ENCODE measurements at regions not wholly inside any gene's neighbourhood (a gene's known extent, or its start where the extent isn't known, plus 50 kb on each side); places are given as distances from the start of the nearest gene placed in this dataset.

- DNase-seq (ENCODE audit: insufficient read length) (no peak), FAIRE-seq (no peak)
- TF ChIP-seq POLR2AphosphoS5 (IDR thresholded peaks at IDR 0.05; ENCODE audit: low read depth, low read length) (no peak), TAF1 (IDR thresholded peaks at IDR 0.05; ENCODE audit: borderline replicate concordance, low read depth, low read length) (no peak), POLR2A (IDR thresholded peaks at IDR 0.05; ENCODE audit: low read depth, low read length) (no peak)
Measured at GRCh38 chrX:39739585-39739984, 358.2 kb downstream of the BCOR start.

- TF ChIP-seq TAF1 (IDR thresholded peaks at IDR 0.05; ENCODE audit: borderline replicate concordance, low read depth, low read length) (no peak), POLR2A (IDR thresholded peaks at IDR 0.05; ENCODE audit: low read depth, low read length) (no peak), POLR2AphosphoS5 (IDR thresholded peaks at IDR 0.05; ENCODE audit: low read depth, low read length) (no peak)
- FAIRE-seq: no peak
- DNase-seq (ENCODE audit: insufficient read length): no peak
Measured at GRCh38 chrX:39740078-39740477, 357.7 kb downstream of the BCOR start.

- FAIRE-seq (no peak), DNase-seq (ENCODE audit: insufficient read length) (no peak)
- TF ChIP-seq POLR2AphosphoS5 (IDR thresholded peaks at IDR 0.05; ENCODE audit: low read depth, low read length) (no peak), TAF1 (IDR thresholded peaks at IDR 0.05; ENCODE audit: borderline replicate concordance, low read depth, low read length) (no peak), POLR2A (IDR thresholded peaks at IDR 0.05; ENCODE audit: low read depth, low read length) (no peak)
Measured at GRCh38 chrX:39741904-39742303, 355.9 kb downstream of the BCOR start.

- DNase-seq (ENCODE audit: insufficient read length) (no peak), FAIRE-seq (no peak)
- TF ChIP-seq TAF1 (IDR thresholded peaks at IDR 0.05; ENCODE audit: borderline replicate concordance, low read depth, low read length) (no peak), POLR2A (IDR thresholded peaks at IDR 0.05; ENCODE audit: low read depth, low read length) (no peak), POLR2AphosphoS5 (IDR thresholded peaks at IDR 0.05; ENCODE audit: low read depth, low read length) (no peak)
Measured at GRCh38 chrX:39745818-39746217, 351.9 kb downstream of the BCOR start.

- TF ChIP-seq POLR2A (IDR thresholded peaks at IDR 0.05; ENCODE audit: low read depth, low read length): no peak
- TF ChIP-seq POLR2AphosphoS5 (IDR thresholded peaks at IDR 0.05; ENCODE audit: low read depth, low read length): no peak
- DNase-seq (ENCODE audit: insufficient read length) (no peak), FAIRE-seq (no peak)
Measured at GRCh38 chrX:39749135-39749534, 348.6 kb downstream of the BCOR start.

GRCh38 chrX:39749728-39750127 lies 348.0 kb downstream of the BCOR start:
- TF ChIP-seq POLR2AphosphoS5 (IDR thresholded peaks at IDR 0.05; ENCODE audit: low read depth, low read length) (no peak), POLR2A (IDR thresholded peaks at IDR 0.05; ENCODE audit: low read depth, low read length) (no peak), TAF1 (IDR thresholded peaks at IDR 0.05; ENCODE audit: borderline replicate concordance, low read depth, low read length) (no peak)
- no peak for FAIRE-seq
- DNase-seq (ENCODE audit: insufficient read length): no peak

GRCh38 chrX:39750256-39750790 lies 347.4 kb downstream of the BCOR start:
- no peak for DNase-seq (ENCODE audit: insufficient read length)
- FAIRE-seq: no peak
- TF ChIP-seq TAF1 (IDR thresholded peaks at IDR 0.05; ENCODE audit: borderline replicate concordance, low read depth, low read length): no peak
- TF ChIP-seq POLR2A (IDR thresholded peaks at IDR 0.05; ENCODE audit: low read depth, low read length): no peak
- no peak for TF ChIP-seq POLR2AphosphoS5 (IDR thresholded peaks at IDR 0.05; ENCODE audit: low read depth, low read length)

- TF ChIP-seq POLR2AphosphoS5 (IDR thresholded peaks at IDR 0.05; ENCODE audit: low read depth, low read length): no peak
- no peak for TF ChIP-seq TAF1 (IDR thresholded peaks at IDR 0.05; ENCODE audit: borderline replicate concordance, low read depth, low read length)
- DNase-seq (ENCODE audit: insufficient read length) (no peak), FAIRE-seq (no peak)
Measured at GRCh38 chrX:39750848-39751247, 346.9 kb downstream of the BCOR start.

GRCh38 chrX:39752815-39753214 lies 344.9 kb downstream of the BCOR start:
- FAIRE-seq: no peak
- TF ChIP-seq POLR2A (IDR thresholded peaks at IDR 0.05; ENCODE audit: low read depth, low read length) (no peak), TAF1 (IDR thresholded peaks at IDR 0.05; ENCODE audit: borderline replicate concordance, low read depth, low read length) (no peak), POLR2AphosphoS5 (IDR thresholded peaks at IDR 0.05; ENCODE audit: low read depth, low read length) (no peak)
- no peak for DNase-seq (ENCODE audit: insufficient read length)

- FAIRE-seq (no peak), DNase-seq (ENCODE audit: insufficient read length) (no peak)
- no peak for TF ChIP-seq POLR2AphosphoS5 (IDR thresholded peaks at IDR 0.05; ENCODE audit: low read depth, low read length)
- no peak for TF ChIP-seq TAF1 (IDR thresholded peaks at IDR 0.05; ENCODE audit: borderline replicate concordance, low read depth, low read length)
- TF ChIP-seq POLR2A (IDR thresholded peaks at IDR 0.05; ENCODE audit: low read depth, low read length): no peak
Measured at GRCh38 chrX:39753293-39753996, 344.3 kb downstream of the BCOR start.

GRCh38 chrX:39755143-39756032 lies 342.4 kb downstream of the BCOR start:
- TF ChIP-seq TAF1 (IDR thresholded peaks at IDR 0.05; ENCODE audit: borderline replicate concordance, low read depth, low read length) (no peak), POLR2A (IDR thresholded peaks at IDR 0.05; ENCODE audit: low read depth, low read length) (no peak), POLR2AphosphoS5 (IDR thresholded peaks at IDR 0.05; ENCODE audit: low read depth, low read length) (no peak)
- FAIRE-seq (peak; percentile 30), DNase-seq (ENCODE audit: insufficient read length) (no peak)

All from GM12892 (cell line).